Smooth muscle cell (in vitro differentiated cells): ENCODE measurements at regions not wholly inside any gene's neighbourhood (a gene's known extent, or its start where the extent isn't known, plus 50 kb on each side); places are given as distances from the start of the nearest gene placed in this dataset.

ENCODE experiments used
- DNase-seq: peaks from one replicate; lab custom pipeline; 2025; ENCODE audit not compliant: unreplicated experiment; lab: John Stamatoyannopoulos, UW
- H2AFZ ChIP-seq: fragments of 200-600 bp; sonication (generic); 2 replicates; pipeline ENCODE4 v1.6.0; 2016; ENCODE audit warnings: antibody characterized with exemption, low read depth, mild to moderate bottlenecking
- H3F3A ChIP-seq: fragments of 200-600 bp; sonication (generic); 2 replicates; pipeline ENCODE4 v1.6.0; 2017; ENCODE audit warnings: antibody characterized with exemption, low read depth
- H3K27ac ChIP-seq: fragments of 200-600 bp; sonication (generic); 2 replicates; pipeline ENCODE4 v1.5.1; 2016; ENCODE audit warnings: low read depth, mild to moderate bottlenecking
- H3K27me3 ChIP-seq: fragments of 200-600 bp; sonication (generic); 2 replicates; pipeline ENCODE4 v1.6.1; 2016; ENCODE audit warnings: low read depth, mild to moderate bottlenecking
- H3K36me3 ChIP-seq: fragments of 200-600 bp; sonication (generic); 2 replicates; pipeline ENCODE4 v1.5.1; 2016; ENCODE audit warnings: low read depth
- H3K4me1 ChIP-seq: fragments of 200-600 bp; sonication (generic); 2 replicates; pipeline ENCODE4 v1.5.1; 2016; ENCODE audit warnings: low read depth
- H3K4me2 ChIP-seq: fragments of 200-600 bp; sonication (generic); 2 replicates; pipeline ENCODE4 v1.6.0; 2016; ENCODE audit warnings: mild to moderate bottlenecking
- H3K4me3 ChIP-seq: fragments of 200-600 bp; sonication (generic); 2 replicates; pipeline ENCODE4 v1.5.1; 2016; ENCODE audit warnings: mild to moderate bottlenecking
- H3K79me2 ChIP-seq: fragments of 200-600 bp; sonication (generic); 2 replicates; pipeline ENCODE4 v1.6.0; 2016; ENCODE audit warnings: low read depth, mild to moderate bottlenecking
- H3K9ac ChIP-seq: fragments of 200-600 bp; sonication (generic); 2 replicates; pipeline ENCODE4 v1.6.0; 2016; ENCODE audit warnings: low read depth
- H3K9me3 ChIP-seq: fragments of 200-600 bp; sonication (generic); replicated peaks from 2 replicates; pipeline ENCODE4 v1.5.1; 2016; ENCODE audit warnings: low read depth
- H4K20me1 ChIP-seq: fragments of 200-600 bp; sonication (generic); 2 replicates; pipeline ENCODE4 v1.6.0; 2016; ENCODE audit warnings: low read depth
- WGBS: methylation state at CpG from one replicate; pipeline ENCODE4 v1.1.7; 2016; ENCODE audit warnings: low lambda C conversion rate; 5-methylcytosine and 5-hydroxymethylcytosine counted together
- TF ChIP-seq, protein P1 (sequence below): fragments of 200-600 bp; sonication (generic); IDR thresholded peaks from 2 replicates; pipeline ENCODE4 v1.5.1; 2017; ENCODE audit warnings: borderline replicate concordance, mild to moderate bottlenecking, antibody characterized with exemption; ENCODE audit not compliant: insufficient read depth, poor library complexity, severe bottlenecking

DNA sequence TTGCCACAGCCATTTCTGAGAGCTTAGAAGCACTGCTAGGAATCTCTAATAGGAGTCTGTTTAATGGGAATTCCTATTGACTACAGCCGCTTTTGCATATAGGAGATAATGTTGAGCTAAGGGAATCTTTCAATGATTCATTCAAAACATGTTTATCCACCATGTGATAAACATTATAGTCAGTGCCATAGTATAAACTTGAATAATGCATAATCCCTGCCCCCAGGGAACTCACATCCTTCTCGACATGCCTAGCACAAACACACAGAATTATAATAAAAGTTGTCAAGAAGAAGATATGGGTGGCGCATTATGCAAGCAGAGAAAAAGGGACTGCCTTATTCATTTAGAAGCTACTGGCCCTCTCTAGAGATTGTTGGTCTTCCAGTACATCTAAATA is 248.0 kb downstream of the DAD1 start:
- 67% methylated on average over 3 of the region's 3 CpGs for WGBS
- Histone ChIP-seq H3K27me3 (no peaks in the 10 kb centered on the region), H3K4me1 (no peaks in the 10 kb centered on the region), H3K4me2 (no peak overlapping the region), H3K9me3 (no peaks in the 10 kb centered on the region), H3K79me2 (no peaks in the 10 kb centered on the region), H3K27ac (no peak overlapping the region), H3F3A (no peaks in the 10 kb centered on the region), H3K4me3 (no peak overlapping the region), H3K9ac (no peak overlapping the region), H4K20me1 (no peaks in the 10 kb centered on the region), H2AFZ (no peak overlapping the region), H3K36me3 (no peaks in the 10 kb centered on the region)
- TF ChIP-seq, protein P1, sequence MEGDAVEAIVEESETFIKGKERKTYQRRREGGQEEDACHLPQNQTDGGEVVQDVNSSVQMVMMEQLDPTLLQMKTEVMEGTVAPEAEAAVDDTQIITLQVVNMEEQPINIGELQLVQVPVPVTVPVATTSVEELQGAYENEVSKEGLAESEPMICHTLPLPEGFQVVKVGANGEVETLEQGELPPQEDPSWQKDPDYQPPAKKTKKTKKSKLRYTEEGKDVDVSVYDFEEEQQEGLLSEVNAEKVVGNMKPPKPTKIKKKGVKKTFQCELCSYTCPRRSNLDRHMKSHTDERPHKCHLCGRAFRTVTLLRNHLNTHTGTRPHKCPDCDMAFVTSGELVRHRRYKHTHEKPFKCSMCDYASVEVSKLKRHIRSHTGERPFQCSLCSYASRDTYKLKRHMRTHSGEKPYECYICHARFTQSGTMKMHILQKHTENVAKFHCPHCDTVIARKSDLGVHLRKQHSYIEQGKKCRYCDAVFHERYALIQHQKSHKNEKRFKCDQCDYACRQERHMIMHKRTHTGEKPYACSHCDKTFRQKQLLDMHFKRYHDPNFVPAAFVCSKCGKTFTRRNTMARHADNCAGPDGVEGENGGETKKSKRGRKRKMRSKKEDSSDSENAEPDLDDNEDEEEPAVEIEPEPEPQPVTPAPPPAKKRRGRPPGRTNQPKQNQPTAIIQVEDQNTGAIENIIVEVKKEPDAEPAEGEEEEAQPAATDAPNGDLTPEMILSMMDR: no peak
- no peak for DNase-seq

DNA sequence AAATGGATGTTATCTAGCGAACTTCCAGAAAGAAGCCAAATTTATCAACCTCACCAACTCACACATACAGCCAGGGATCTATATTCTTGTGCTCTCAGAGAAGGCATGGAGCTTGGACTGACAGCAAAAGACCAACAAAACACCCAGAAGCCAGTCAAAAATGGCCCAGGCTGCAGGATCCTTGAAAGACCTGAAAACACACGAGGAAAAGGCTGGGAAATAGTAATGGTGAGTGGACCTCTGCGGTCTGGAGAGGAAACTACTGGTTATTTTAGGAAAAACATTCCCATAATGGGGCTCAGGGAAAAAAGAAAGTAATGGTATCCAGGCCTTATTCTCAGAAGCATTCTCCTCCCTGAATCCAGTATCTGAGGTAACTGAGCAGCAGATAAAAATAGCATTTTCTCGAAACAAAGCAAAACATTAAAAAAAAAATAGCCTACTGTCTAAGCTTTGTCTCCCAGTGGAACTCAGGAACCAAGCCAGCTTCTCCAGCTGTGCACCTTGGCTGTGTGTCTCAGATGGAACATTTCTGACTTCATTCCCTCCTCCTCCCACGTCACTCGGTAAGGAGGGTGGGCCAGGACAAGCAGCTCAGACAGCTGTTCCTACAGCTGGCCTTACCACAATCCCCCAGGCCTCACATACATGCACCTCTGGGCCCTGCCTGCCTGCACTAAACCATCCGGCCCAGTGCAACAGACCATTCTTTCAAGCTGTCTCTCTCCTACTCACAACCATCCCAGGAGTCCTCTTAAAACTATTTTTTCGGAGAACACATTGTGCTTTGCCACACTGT is 249.9 kb downstream of the DAD1 start:
- no peak for DNase-seq
- Histone ChIP-seq H3K4me3 (no peak overlapping the region), H2AFZ (no peak overlapping the region), H4K20me1 (no peaks in the 10 kb centered on the region), H3F3A (no peaks in the 10 kb centered on the region), H3K4me1 (peaks cover 3% of the 10 kb centered on the region), H3K27ac (no peak overlapping the region), H3K27me3 (no peaks in the 10 kb centered on the region), H3K79me2 (no peaks in the 10 kb centered on the region), H3K9me3 (no peaks in the 10 kb centered on the region), H3K9ac (no peak overlapping the region), H3K36me3 (no peaks in the 10 kb centered on the region), H3K4me2 (no peak overlapping the region)
- 88% methylated on average over 8 of the region's 8 CpGs for WGBS
- TF ChIP-seq, protein P1: no peak

DNA sequence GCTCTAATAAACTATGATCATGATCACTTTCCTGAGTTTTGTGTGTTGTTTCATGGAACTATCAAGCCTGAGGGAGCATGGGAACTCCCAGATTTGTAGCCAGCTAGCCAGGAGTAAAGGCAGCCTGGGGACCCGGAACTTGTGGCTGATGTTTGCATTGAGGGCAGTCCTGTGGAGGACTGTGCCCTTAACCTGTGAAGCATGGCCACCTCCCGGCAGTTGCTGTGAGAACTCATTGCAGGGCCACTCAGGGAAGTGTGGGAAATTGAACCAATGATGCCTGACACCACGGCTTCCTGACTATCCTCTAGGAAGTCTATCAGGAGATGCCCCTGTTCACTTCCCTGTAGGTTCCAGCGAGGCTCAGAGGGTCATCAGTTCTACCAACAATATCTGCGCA is 250.6 kb downstream of the DAD1 start:
- 94% methylated on average over 5 of the region's 5 CpGs for WGBS
- no peak overlapping the region for H3K27ac ChIP-seq
- no peaks in the 10 kb centered on the region for H3K9me3 ChIP-seq
- no peaks in the 10 kb centered on the region for H3K36me3 ChIP-seq
- H3K4me2 ChIP-seq: no peak overlapping the region
- H4K20me1 ChIP-seq: no peaks in the 10 kb centered on the region
- no peak overlapping the region for H2AFZ ChIP-seq
- H3K4me3 ChIP-seq: no peak overlapping the region
- no peak for DNase-seq
- H3F3A ChIP-seq: no peaks in the 10 kb centered on the region
- H3K79me2 ChIP-seq: no peaks in the 10 kb centered on the region
- H3K27me3 ChIP-seq: no peaks in the 10 kb centered on the region
- no peak overlapping the region for H3K9ac ChIP-seq
- peaks cover 4% of the 10 kb centered on the region for H3K4me1 ChIP-seq
- TF ChIP-seq, protein P1: no peak

DNA sequence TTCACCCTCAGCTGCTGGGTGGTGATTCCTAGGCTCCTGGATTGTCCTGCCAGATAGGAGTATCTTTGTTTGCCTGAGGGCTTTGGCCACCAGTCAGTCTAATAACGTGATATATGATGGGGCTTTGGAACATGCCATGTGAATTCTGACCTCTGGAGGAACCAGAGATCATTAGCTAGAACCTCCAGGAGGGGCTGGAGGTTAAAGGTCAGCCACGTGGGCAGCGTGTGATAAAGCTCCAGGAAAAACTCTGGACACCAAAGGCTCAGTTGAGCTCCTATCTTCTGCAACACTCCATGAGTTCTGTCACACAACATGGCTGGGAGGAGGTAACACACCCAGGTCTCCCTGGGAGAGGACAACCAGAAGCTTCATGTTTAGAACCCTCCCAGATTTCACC is 251.1 kb downstream of the DAD1 start:
- Histone ChIP-seq H3K27me3 (no peaks in the 10 kb centered on the region), H3K4me1 (peaks cover 4% of the 10 kb centered on the region), H3K79me2 (no peaks in the 10 kb centered on the region), H3K27ac (no peak overlapping the region), H3K9me3 (no peaks in the 10 kb centered on the region), H3K9ac (no peak overlapping the region), H3K4me2 (no peak overlapping the region), H3K4me3 (no peak overlapping the region), H4K20me1 (no peaks in the 10 kb centered on the region), H2AFZ (no peak overlapping the region), H3K36me3 (no peaks in the 10 kb centered on the region), H3F3A (no peaks in the 10 kb centered on the region)
- 76% methylated on average over 3 of the region's 3 CpGs for WGBS
- TF ChIP-seq, protein P1: no peak
- DNase-seq: no peak
